ENCODE measurements at regions not wholly inside any gene's neighbourhood (a gene's known extent, or its start where the extent isn't known, plus 50 kb on each side); places are given as distances from the start of the nearest gene placed in this dataset.
A peak's percentile ranks its signal among the peaks of the same experiment; 100 is the strongest.
"Not testable (repeated sequence)": the region's sequence is repeated elsewhere in the genome, so short reads cannot be mapped to it uniquely, and the experiment has no call there.

DNA sequence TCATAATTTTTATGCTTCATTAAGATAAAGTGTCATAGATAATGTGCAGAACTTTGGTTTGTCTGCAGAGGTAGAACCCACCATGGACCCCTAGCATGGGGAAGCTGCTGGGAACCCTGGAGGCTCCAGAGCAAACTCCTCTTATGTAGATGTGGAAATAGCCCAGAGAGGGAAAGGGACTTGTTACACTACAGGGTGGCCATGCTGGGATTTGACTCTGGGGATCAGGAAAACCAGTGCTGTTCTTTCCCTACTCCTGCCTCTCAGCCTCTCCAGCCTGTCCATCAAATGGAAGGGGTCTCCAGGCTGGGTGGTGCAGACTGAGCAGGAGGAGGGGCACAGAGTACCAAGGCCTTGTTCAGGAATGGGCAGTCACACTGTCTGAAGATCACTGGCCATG is 54.2 kb downstream of the MSX1 start:
- DNase-seq, result no peak

DNA sequence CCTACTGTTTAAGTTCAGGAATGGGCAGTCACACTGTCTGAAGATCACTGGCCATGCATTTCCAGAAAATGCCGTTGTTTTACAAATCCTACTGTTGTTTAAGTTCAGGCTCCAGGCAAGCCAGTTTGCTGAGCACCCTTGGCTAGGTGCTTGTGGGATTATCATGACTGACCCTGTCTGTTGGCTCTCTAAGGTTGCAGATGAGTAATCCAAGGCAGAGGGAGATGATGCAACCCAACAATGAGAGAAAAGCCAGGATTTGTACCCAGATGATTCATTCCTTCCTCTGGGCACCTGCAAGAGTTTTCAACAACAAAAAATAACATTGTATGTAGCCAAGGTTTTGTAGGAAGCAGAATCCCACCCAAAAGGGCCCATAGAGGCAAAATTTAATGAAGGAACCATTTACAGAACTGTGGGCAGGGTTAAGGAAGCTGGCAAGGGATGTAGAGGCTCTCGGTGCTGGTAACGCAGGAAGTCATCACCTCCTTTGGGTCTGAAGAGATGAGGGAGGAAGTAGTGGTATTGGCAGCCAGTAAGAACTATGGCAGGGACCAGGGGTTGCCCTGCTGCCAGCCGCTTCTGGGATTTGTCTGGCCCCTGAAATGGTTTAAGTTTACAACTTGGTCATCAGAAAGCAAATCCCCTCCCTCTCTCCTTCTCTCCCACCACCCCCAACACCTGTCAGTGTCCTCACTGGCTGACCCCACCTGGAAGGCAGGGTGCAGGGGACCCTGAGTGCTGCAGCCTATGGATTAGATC is 54.8 kb downstream of the MSX1 start:
- DNase-seq, result no peak

DNA sequence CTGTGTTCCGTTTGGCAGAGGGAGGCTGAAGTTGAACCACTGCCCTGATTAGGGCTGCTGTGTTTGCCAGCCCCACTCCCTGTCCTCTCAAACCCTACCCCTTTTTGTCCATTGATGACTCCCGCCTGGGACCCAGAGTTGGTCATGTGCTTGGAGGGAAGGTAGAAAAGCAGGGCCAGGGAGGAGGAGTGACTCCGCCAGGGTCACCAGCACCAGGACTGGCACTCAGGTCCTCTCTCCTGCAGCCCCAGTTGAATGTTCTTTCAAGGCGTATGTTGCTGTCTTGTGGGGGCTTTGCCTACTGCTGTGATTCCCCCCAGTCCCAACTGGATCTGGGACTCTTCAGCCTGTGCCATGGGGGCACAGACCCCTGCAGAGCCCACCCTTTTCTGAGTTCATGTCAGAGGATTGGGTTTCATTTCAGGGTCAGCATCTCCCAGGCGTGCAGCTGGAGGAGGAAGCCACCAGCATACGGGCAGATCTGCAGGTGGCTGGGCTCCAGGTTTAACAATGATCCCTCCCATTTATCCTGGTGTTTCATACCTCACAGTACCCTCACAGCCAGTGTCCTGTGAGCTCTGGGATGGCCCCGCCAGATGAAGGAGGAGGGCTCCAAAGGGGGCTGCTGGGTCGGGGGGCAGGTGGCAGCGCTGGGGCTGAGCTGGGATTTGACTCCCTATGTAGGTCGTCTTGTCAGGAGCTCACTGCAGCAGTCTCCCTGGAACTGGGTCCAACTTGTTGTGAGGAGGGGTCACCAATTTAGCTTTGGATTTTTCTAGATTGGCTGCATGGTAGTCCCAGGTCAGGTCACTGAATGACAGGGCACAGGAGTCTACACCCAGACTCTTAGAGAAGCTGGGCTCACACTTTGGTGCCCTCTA is 55.7 kb downstream of the MSX1 start:
- DNase-seq, result no peak

DNA sequence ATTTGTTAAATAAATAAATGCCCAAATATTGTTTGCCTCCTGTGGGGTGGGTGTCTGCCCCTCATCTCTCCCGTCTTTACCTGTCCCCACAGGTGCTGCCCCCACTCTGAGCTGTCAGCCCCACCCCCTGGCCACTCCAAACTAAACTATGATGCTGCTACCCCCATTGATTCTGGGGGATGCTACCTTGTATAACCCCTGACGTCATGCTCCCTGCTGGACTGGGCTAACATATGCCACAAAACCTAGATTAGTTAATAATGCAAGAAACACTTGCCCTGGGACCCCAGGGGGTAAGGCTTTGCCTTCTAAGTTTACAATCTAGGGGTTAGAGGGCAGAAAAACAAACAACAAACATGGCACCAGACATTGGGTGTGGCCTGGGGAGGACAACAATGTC is 58.6 kb downstream of the MSX1 start:
- no peak for DNase-seq

DNA sequence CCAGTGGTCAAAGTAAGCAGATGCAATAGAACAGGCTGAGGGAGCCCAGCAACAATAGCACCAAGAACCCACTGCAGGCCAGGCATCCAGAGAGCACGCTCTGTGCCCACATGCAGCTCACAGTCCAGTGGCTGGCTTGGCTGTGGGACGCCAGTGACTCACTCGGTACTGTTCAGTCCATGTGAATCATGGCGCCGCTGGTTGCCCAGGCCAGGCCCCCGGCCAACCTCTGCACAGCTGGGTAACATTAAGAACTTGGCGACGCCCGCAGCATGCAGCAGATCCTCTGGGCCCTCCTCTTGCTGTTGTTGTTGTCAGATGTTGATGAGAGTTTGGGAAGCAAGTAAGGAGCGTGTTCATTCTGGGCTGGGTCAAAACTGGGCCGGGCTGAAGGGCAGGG is 60.5 kb downstream of the MSX1 start:
- peak; percentile 5 for DNase-seq

DNA sequence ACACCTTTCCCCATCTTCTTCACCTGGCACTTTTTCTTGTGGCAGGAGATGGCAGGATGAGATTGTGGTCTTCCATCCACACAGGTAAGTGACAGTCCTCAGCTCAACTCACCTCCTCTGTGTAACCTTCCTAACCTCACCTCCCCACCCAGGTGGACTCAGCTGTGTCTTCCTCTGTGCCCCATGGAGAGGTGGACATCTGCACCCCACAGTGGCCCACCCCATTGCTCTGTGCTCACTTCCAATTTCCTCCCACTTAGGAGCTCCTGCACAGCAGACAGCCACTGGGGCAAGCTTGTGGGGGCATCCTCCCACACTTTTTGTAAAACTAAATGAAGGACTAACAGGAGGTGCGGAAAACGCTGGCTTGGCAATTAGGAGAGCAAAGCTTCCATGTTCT is 61.6 kb downstream of the MSX1 start:
- no peak for DNase-seq

DNA sequence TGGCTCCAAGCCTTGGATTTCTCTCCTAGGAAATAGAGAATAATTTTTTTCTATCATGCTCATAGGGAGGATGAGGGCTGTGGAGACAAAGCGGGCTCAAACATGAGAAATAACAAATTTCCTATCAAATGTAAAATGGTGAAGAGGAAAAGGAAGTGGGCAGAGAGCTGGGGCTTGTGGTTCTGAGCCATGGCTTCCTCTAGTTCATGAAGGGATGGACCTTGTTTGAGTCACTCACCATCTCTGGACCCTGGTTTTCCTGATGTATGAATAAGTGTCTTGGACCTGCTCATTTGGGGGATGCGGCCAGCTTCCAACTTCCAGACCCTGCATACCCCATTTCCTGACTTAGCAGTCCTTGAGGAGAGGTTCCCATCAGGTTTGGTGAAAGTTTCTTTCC is 63.0 kb downstream of the MSX1 start:
- no peak for DNase-seq

DNA sequence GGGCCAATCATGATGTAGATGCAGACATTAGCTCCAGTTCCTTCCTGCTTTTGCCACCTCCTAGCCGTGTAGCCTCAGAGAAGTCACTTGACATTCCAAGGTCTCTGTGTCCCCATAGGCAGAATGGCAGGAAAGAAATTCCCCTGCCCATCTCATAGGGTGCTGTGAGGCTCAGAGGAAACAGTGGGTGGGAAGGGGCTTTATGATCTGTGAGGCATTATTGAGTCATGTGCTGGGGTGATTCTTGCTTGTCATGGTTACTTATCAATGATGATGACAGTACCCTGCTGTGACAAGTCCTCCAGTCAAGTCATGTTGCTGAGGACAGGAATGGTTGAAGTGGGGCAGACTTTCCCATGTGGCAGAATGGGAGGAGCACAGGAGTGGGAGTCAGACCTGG is 63.7 kb downstream of the MSX1 start:
- no peak for DNase-seq

DNA sequence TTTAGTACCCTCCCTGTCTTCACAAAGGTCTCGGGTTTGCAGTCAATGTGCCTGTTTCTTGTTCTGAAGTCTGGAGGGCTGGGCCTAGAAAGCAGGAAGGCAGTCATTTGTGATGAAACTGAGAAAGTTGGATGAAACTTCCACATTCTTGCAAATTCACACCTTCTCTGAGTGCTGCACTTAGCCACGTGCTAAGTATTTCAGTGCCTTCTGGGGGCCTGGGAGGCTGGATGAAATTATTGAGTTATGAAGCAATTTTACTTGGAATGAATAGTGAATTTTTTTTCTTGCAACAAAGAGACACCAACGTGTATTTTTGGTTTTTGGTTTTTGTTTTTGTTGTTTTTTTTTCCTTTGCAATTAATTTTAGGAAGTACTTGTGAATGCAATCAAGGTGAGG is 71.2 kb downstream of the MSX1 start:
- DNase-seq, result no peak

DNA sequence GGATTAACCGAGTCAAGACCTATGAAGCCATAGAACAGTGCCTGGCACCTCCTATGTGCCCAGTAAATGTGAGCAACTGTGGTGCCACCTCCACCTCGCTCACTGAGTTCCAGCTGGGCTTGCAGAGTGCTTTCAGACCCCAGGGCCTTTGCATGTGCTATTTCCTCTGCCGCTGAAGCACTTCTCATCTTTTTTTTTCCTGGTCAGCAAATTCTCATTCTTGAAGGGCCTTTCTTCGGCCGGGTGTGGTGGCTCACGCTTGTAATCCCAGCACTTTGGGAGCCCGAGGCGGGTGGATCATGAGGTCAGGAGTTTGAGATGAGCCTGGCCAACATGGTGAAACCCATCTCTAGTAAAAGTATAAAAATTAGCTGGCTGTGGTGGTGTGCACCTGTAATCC is 76.5 kb downstream of the MSX1 start:
- no peak for DNase-seq

DNA sequence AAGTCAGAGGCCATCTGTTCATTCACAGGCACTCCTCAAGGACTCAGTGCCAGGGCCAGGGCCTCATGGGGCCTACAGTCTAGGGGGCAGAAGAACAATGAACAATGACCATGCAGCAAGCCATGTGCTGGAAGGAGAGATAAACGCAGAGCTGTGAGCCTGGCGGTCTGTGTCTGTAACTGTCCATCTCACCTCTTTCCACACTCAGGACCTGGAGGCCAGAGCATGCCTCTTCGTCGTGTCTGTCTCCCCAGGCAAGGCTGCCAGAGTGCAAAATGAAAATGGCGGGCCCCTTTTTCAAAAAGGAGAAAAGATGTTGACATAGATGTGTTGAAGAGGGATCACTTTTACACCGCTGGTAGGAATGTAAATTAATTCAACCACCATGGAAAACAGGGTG is 78.5 kb downstream of the MSX1 start:
- no peak for DNase-seq

DNA sequence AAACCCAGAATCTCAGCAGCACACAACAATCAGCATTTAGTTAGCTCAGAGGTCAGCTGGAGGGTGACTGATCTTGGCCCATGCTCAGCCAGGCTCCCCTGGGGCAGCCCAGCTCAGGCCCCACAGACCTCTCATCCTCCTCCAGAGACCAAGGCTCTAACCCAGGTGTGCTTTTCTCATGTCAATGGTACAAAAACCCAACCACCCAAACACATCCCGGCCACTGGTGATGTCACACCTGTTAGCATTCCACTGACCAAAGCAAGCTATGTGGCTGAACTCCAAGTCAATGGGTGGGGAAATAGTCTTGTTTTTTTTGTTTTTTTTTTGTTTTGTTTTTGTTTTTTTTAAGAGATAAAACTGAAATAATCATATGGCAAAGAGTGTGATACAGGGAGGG is 77.5 kb downstream of the CYTL1 start:
- no peak for DNase-seq

DNA sequence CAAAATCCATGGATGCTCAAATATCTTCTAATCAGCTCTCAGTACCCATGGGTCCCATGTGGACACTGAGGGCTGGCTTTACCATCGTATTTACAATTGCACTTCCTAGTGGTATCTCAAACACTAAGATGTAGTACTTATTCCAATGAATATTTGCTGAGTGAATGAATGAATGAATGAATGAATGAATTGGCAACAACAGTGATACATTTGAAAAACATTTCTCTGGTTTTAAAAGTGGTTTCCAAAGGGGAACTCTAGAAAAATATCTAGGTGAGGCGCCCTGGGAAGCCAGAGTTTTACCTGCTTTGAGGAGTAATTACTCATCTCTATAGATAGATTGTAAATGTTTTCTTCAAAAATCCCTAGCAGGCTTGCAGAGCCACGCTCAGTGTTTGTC is 76.6 kb downstream of the CYTL1 start:
- DNase-seq, result no peak

DNA sequence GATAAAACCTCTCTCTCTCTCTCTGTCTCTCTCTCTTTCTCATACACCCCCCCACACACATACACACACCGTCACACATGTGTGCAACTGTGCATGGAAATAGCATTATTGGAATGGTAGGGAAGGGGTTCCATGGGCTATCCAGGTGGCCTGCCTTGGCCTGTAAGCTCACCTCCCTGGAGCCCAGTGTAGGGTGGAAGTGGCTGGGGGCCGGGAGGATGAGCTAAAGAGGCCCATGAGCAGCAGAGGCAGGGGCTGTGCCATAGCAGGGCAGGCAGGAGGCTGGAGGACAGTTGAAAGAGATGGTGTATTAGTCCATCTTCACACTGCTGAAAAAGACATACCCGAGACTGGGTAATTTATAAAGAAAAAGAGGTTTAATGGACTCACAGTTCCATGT is 74.2 kb downstream of the CYTL1 start:
- no peak for DNase-seq

DNA sequence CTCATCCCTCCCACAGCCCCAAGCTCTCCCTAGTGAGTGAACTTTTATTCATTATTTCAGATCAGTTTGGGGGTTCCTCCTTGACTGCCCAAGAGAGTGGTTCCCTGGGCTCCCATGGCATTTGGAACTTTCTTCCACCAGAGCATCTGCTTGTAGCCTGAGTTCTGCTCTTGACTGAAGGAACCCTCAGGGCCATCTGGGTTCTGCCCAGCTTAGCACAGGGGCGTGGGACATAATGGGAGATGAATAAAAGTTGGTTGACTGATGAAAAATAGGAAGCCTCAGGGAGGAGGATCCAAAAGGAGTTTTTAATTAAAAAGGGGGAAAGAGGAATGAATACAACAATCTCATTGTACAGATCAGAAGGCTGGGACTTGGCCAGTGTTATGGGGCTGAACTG is 73.4 kb downstream of the CYTL1 start:
- DNase-seq, result no peak

DNA sequence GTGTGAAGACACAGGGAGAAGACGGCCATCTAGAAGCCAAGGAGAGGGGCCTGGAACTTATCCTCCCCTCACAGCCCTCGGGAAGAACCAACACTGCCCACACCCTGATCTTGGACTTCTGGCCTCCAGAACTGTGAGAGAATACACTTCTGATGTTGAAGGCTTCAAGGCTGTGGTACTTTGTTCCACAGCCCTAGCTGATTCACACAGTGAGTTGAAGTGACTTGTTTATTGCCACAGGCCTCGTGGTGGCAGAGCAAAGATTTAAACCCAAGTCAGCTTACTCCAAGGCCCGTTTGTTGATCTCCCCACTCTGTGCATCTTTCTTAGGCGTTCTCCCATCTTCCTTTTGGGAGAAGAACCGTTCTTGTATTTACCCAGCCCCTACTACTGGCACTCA is 72.8 kb downstream of the CYTL1 start:
- no peak for DNase-seq

DNA sequence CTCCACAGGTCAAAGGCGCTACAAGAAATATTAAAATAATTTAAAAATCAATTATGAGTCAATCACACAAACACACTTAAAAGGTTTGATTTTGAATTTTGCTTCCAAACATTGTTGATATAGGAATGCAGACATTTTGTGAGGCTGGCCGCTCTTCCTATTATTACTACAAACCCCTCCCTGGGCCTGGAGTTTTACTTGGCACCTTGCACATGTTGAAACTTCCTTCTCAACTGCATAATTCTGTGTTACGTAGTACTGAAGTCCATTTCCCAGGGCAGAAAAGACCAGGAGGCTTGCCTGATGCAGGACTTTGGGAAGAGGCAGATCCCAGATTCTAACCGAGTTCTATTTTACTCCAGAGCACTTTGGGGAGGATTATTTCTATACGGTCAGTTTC is 71.5 kb downstream of the CYTL1 start:
- DNase-seq, result no peak

DNA sequence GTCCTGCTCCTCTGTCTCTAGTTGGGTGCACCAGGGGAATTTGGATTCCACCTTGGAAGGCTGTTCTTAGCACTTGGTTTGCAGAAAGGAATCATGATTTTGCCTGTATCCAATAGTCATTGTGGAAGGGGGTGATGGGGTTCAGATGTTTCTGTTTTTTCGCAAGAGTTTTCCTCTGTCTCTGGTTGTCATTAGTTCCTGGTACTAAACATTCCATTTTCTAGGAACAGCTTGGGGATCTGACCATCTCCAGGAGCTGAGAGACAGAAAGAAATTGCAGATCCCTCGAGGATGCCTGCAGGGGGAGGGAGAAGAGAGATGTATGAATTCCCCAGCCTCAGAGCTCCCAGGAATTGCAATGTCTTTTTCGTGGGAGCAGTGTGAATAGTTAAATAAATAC is 70.9 kb downstream of the CYTL1 start:
- no peak for DNase-seq

DNA sequence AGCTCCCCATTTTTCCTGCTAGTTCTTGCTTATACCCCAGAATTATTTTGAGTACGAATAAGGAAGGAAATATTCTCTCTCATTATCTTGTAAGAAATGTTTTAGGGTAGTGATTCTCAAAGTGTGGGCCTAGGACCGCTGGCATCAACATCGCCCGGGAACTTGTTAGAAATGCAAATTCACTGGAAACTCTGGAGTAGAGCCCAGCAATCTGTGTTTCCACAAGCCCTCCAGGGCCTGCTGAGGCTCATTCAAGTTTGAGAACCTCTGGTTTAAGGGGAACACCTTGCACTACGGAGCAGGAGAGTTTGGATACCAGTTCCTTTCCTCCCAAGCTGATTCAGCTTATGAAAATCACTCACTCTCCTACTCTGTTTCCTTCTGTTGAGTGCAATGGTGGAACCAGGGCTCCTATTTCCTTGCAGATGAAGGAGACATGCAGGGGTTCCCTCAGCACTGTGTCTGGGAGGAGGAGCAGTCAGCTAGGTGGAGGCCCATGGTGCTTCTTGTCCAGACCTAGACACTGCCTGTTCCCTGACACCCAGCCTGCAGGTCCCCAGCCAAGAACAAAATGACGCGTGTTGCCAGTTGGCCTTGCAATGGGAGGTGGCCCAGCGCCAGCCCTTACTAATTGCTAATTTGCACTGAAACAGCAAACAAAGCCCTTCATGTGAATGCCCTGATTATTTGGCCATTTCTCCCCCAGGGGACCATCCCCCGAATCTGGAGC is 68.5 kb downstream of the CYTL1 start:
- no peak for DNase-seq

DNA sequence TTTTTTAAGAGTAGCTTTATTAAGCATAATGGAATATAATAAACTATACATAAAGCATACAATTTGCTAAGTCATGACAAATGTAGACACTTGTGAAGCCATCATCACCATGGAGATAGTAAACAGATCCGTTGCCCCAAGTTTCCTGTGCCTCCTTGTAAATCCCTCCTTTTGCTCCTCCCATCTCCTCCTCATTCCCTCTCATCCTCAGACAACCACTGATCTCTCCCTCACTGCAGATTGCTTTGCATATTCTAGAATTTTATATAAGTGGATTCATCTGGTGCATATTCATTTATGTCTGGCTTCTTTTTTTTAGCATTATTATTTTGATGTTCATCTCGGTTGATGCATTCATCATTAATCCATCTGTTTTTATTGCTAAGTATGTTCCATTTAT is 67.0 kb downstream of the CYTL1 start:
- DNase-seq, result no peak

DNA sequence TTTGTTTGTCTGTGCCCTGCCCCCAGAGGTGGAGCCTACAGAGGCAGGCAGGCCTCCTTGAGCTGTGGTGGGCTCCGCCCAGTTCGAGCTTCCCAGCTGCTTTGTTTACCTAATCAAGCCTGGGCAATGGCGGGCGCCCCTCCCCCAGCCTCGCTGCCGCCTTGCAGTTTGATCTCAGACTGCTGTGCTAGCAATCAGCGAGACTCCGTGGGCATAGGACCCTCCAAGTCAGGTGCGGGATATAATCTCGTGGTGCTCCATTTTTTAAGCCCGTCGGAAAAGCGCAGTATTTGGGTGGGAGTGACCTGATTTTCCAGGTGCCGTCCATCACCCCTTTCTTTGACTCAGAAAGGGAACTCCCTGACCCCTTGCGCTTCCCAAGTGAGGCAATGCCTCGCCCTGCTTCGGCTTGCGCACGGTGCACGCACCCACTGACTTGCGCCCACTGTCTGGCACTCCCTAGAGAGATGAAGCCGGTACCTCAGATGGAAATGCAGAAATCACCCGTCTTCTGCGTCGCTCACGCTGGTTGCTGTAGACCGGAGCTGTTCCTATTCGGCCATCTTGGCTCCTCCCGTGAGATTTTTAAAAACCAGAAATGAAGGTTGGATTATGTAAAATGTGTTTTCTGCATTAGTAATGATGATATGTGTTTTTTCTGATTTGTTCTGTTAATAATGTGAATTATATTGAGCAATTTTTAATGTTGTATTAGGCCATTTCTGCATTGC is 59.7 kb downstream of the CYTL1 start:
- DNase-seq, result not testable (repeated sequence)

DNA sequence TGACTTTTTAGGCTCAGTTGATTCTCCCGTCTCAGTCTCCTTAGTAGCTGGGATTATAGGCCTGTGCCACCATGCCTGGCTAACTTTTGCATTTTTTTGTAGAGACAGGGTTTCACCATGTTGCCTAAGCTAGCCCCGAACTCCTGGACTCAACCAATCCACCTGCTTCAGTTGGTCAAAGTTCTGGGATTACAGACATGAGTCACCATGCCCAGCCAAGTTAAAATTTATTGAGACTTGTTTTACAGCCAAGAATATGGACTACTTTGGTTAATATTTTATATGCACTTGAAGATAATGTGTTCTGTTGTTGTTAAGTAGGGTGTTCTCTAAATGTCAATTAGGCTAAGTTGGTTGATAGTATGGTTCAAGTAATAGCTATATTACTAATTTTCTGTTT is 58.7 kb downstream of the CYTL1 start:
- no peak for DNase-seq

DNA sequence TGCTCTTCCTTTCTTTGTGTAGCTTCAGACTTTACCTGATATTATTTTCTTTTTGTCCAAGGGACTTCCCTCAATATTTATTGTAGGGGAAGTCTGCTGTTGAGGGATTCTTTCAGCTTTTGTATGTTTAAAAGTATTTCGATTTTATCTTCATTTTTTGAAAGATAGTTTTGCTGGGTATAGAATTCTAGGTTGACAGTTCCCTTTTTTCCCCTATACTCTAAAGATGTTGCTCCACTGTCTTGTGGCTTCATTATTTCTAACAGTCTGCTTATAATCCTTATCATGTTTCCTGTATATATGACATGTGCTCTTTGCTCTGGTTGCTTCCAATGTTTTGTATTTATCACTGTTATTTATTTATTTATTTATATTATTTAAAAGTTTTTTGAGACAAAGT is 57.3 kb downstream of the CYTL1 start:
- DNase-seq, result no peak

Measured in fibroblast of skin of back (primary cell).